WI38 (cell line): ENCODE measurements at regions not wholly inside any gene's neighbourhood (a gene's known extent, or its start where the extent isn't known, plus 50 kb on each side); places are given as distances from the start of the nearest gene placed in this dataset.

ENCODE experiments used
- H3K4me3 ChIP-seq: 2 replicates; pipeline ENCODE4 v1.5.1; 2011; ENCODE audit warnings: low read depth, mild to moderate bottlenecking, control low read depth, low read length
- CTCF ChIP-seq: IDR thresholded peaks from 2 replicates; pipeline ENCODE4 v1.5.1; 2012; ENCODE audit warnings: low read depth, mild to moderate bottlenecking, control low read depth, low read length

- no peak for TF ChIP-seq CTCF
- no peak overlapping the region for H3K4me3 ChIP-seq
Measured at GRCh38 chr3:152095472-152095871, 173.3 kb upstream of the MBNL1 start.

GRCh38 chr3:152096280-152096906 is 172.3 kb upstream of the MBNL1 start:
- no peak for TF ChIP-seq CTCF
- H3K4me3 ChIP-seq, result no peak overlapping the region

GRCh38 chr3:152097120-152097519 is 171.6 kb upstream of the MBNL1 start:
- H3K4me3 ChIP-seq, result no peak overlapping the region
- no peak for TF ChIP-seq CTCF

- TF ChIP-seq CTCF, result no peak
- H3K4me3 ChIP-seq, result no peak overlapping the region
Measured at GRCh38 chr3:152097770-152098169, 171.0 kb upstream of the MBNL1 start.

- no peak for TF ChIP-seq CTCF
- H3K4me3 ChIP-seq, result no peak overlapping the region
Measured at GRCh38 chr3:152100491-152101132, 168.1 kb upstream of the MBNL1 start.

- no peak for TF ChIP-seq CTCF
- H3K4me3 ChIP-seq, result no peak overlapping the region
Measured at GRCh38 chr3:152102410-152102809, 166.3 kb upstream of the MBNL1 start.

GRCh38 chr3:152103257-152103656 is 165.5 kb upstream of the MBNL1 start:
- TF ChIP-seq CTCF, result no peak
- no peak overlapping the region for H3K4me3 ChIP-seq
